Panc1 (cell line): ENCODE measurements at regions not wholly inside any gene's neighbourhood (a gene's known extent, or its start where the extent isn't known, plus 50 kb on each side); places are given as distances from the start of the nearest gene placed in this dataset.

Source experiments
- ATAC-seq: fragments of 200-7000 bp; cut with Tn5 transposase; 2 replicates; pipeline ENCODE4 v1.9.1; 2020; ENCODE audit warnings: mild to moderate bottlenecking, moderate library complexity
- BruUV-seq: library from RNA; stranded (reverse); fragments of 400-500 nt; replicated peaks from 2 replicates; lab custom pipeline; 2021; lab: Mats Ljungman, UMichigan
- CTCF ChIA-PET: fragments of 300-600 bp; sonication (Branson Sonifier 250); formaldehyde crosslinking; loops from one replicate; lab custom pipeline; 2022; ENCODE audit warnings: antibody characterized with exemption; lab: Charles Lee
- POLR2A ChIA-PET: fragments of 300-600 bp; sonication (Branson Sonifier 250); formaldehyde crosslinking; loops from one replicate; lab custom pipeline; 2022; ENCODE audit warnings: antibody characterized with exemption; lab: Charles Lee
- DNase-seq: peaks from one replicate; pipeline ENCODE4 v3.0.0-alpha.2; 2010; ENCODE audit warnings: low read depth, low spot score
- H3K27ac ChIP-seq: 2 replicates; pipeline ENCODE4 v1.5.1; 2011; ENCODE audit warnings: mild to moderate bottlenecking, low read length, inconsistent platforms
- H3K27me3 ChIP-seq: fragments of 200-500 bp; sonication (Bioruptor generic); 2 replicates; pipeline ENCODE4 v1.6.0; 2014; ENCODE audit warnings: low read length, inconsistent platforms; ENCODE audit not compliant: control insufficient read depth, insufficient read depth
- H3K36me3 ChIP-seq: fragments of 200-500 bp; sonication (Bioruptor generic); 2 replicates; pipeline ENCODE4 v1.5.1; 2014; ENCODE audit warnings: inconsistent platforms, mild to moderate bottlenecking, low read length, moderate library complexity; ENCODE audit not compliant: control insufficient read depth, insufficient read depth
- H3K4me1 ChIP-seq: 2 replicates; pipeline ENCODE4 v1.5.1; 2011; ENCODE audit warnings: inconsistent platforms, mild to moderate bottlenecking, low read length, moderate library complexity; ENCODE audit not compliant: control insufficient read depth, insufficient read depth
- H3K4me3 ChIP-seq, 2 experiments: 2 replicates each; pipeline ENCODE4 v1.5.1; 2011 to 2012; ENCODE audit warnings: low read depth in 2 of 2, low read length in 2 of 2, mild to moderate bottlenecking in 2 of 2, inconsistent platforms in 1 of 2, moderate library complexity in 1 of 2
- H3K9me3 ChIP-seq: fragments of 200-500 bp; sonication (Bioruptor generic); 2 replicates; pipeline ENCODE4 v1.5.1; 2014; ENCODE audit warnings: low read depth, mild to moderate bottlenecking, inconsistent platforms, low read length, moderate library complexity; ENCODE audit not compliant: control insufficient read depth, insufficient read depth
- CTCF ChIP-seq: fragments of 450-650 bp; IDR thresholded peaks from 2 replicates; pipeline ENCODE4 v1.5.1; 2017; ENCODE audit warnings: mild to moderate bottlenecking
- POLR2AphosphoS5 ChIP-seq: IDR thresholded peaks from 2 replicates; pipeline ENCODE4 v1.6.1; 2012; ENCODE audit warnings: mild to moderate bottlenecking, low read depth, low read length, moderate library complexity
- REST ChIP-seq, 2 experiments: IDR thresholded peaks; 2 replicates each; pipeline ENCODE4 v1.6.1; 2011 to 2012; ENCODE audit warnings: low read depth in 2 of 2, control low read depth in 1 of 2, low read length in 1 of 2, mild to moderate bottlenecking in 1 of 2, moderate library complexity in 1 of 2; ENCODE audit not compliant: insufficient read depth in 1 of 2
- SIN3A ChIP-seq: IDR thresholded peaks from 2 replicates; pipeline ENCODE4 v1.6.1; 2012; ENCODE audit warnings: low read depth, mild to moderate bottlenecking, low read length, moderate library complexity, borderline replicate concordance; ENCODE audit not compliant: insufficient read depth
- TCF7L2 ChIP-seq: IDR thresholded peaks from 2 replicates; pipeline ENCODE4 v1.6.1; 2011; ENCODE audit warnings: mild to moderate bottlenecking, low read depth, low read length, inconsistent platforms
- in situ Hi-C: cut with HindIII; loops from 2 replicates; pipeline ENCODE4 v1.10.0; 2016; ENCODE audit warnings: low sequenced_read_pairs, low pct_unique_long_range_greater_than_20kb
- intact Hi-C: fragments of 100-400 bp; cut with micrococcal nuclease; formaldehyde crosslinking; loops from one replicate; pipeline ENCODE4 v1.10.0; 2022; ENCODE audit not compliant: unreplicated experiment

GRCh38 chr2:203631068-203631757, 75.2 kb upstream of the CD28 start:
- Histone ChIP-seq H3K36me3 (no peaks in the 10 kb centered on the region), H3K27me3 (no peaks in the 10 kb centered on the region), H3K4me1 (peaks cover 7% of the 10 kb centered on the region), H3K4me3 (no peak overlapping the region), H3K9me3 (no peaks in the 10 kb centered on the region), H3K27ac (no peak overlapping the region; the same call in 1 of the 2 replicates)
- DNase-seq (peak; percentile 46), ATAC-seq (peak; percentile 94)
- peak; percentile 53; the same call in 1 of the 2 replicates for TF ChIP-seq TCF7L2
- peak; percentile 72 for TF ChIP-seq POLR2AphosphoS5
- TF ChIP-seq CTCF: no peak
- 0 out of 4 replicates have a peak, but pooled peaks of 1 of the 2 experiments have one; percentile 20 for TF ChIP-seq REST (IDR thresholded peaks at IDR 0.05; ENCODE audit: insufficient read depth in 1 of 2, low read depth in 2 of 2, low read length in 1 of 2)
- no TSS peak for BruUV-seq
- intact Hi-C loops (no loop called here), in situ Hi-C loops (no loop called here)
- ChIA-PET CTCF (no interaction called here), POLR2A (interaction anchor here (0.5 kb wide), 1 partner anchor 662 kb away, joined by 3 read pairs; no protein-coding TSS in a partner anchor)

GRCh38 chr2:203636588-203637470, 69.6 kb upstream of the CD28 start:
- Histone ChIP-seq H3K36me3 (no peaks in the 10 kb centered on the region), H3K27me3 (no peaks in the 10 kb centered on the region), H3K27ac (no peak overlapping the region), H3K4me3 (no peak overlapping the region), H3K4me1 (peaks cover 4% of the 10 kb centered on the region; the same call in 1 of the 2 replicates), H3K9me3 (no peaks in the 10 kb centered on the region)
- in situ Hi-C loops: no loop called here
- no TSS peak for BruUV-seq
- intact Hi-C loops: no loop called here
- ChIA-PET POLR2A (no interaction called here), CTCF (no interaction called here)
- ATAC-seq (no peak), DNase-seq (no peak)
- TF ChIP-seq CTCF (no peak), TCF7L2 (no peak), REST (IDR thresholded peaks at IDR 0.05; ENCODE audit: insufficient read depth in 1 of 2, low read depth in 2 of 2, low read length in 1 of 2) (no peak), SIN3A (no peak), POLR2AphosphoS5 (no peak)
